Keratinocyte (primary cell): ENCODE measurements at regions not wholly inside any gene's neighbourhood (a gene's known extent, or its start where the extent isn't known, plus 50 kb on each side); places are given as distances from the start of the nearest gene placed in this dataset.

Experiments
- CTCF ChIP-seq, 3 experiments: IDR thresholded peaks in 1 of 3; conservative IDR thresholded peaks in 1 of 3; optimal IDR thresholded peaks in 1 of 3; 2 replicates in 2 of 3; 3 replicates in 1 of 3; pipeline versions ENCODE3 to v1.5.1; 2011; ENCODE audit warnings: low read length in 3 of 3, mild to moderate bottlenecking in 3 of 3, moderate library complexity in 2 of 3, control low read depth in 1 of 3, inconsistent platforms in 1 of 3; ENCODE audit not compliant: insufficient read depth in 2 of 3; ENCODE audit errors: extremely low read depth in 1 of 3
- EZH2 ChIP-seq: IDR thresholded peaks from one replicate; pipeline ENCODE4 v1.6.1; 2012; ENCODE audit warnings: inconsistent platforms, mild to moderate bottlenecking, low read length, moderate library complexity

- TF ChIP-seq CTCF (optimal IDR thresholded peaks at IDR 0.05 in 1 of 3, IDR thresholded peaks at IDR 0.05 in 1 of 3, conservative IDR thresholded peaks at IDR 0.05 in 1 of 3; ENCODE audit: extremely low read depth in 1 of 3, insufficient read depth in 2 of 3, low read length in 3 of 3) = no peak
- no peak for TF ChIP-seq EZH2
Observed at GRCh38 chr21:39071623-39072214, 111.5 kb downstream of the PSMG1 start.
